HUDEP-2 (cell line): ENCODE measurements at regions not wholly inside any gene's neighbourhood (a gene's known extent, or its start where the extent isn't known, plus 50 kb on each side); places are given as distances from the start of the nearest gene placed in this dataset.
"Not testable (repeated sequence)": the region's sequence is repeated elsewhere in the genome, so short reads cannot be mapped to it uniquely, and the experiment has no call there.

Experiments used
- DNase-seq, 76 experiments: peaks; one replicate each; lab custom pipeline; 2025; ENCODE audit not compliant: unreplicated experiment in 76 of 76; lab: John Stamatoyannopoulos, UW

DNA sequence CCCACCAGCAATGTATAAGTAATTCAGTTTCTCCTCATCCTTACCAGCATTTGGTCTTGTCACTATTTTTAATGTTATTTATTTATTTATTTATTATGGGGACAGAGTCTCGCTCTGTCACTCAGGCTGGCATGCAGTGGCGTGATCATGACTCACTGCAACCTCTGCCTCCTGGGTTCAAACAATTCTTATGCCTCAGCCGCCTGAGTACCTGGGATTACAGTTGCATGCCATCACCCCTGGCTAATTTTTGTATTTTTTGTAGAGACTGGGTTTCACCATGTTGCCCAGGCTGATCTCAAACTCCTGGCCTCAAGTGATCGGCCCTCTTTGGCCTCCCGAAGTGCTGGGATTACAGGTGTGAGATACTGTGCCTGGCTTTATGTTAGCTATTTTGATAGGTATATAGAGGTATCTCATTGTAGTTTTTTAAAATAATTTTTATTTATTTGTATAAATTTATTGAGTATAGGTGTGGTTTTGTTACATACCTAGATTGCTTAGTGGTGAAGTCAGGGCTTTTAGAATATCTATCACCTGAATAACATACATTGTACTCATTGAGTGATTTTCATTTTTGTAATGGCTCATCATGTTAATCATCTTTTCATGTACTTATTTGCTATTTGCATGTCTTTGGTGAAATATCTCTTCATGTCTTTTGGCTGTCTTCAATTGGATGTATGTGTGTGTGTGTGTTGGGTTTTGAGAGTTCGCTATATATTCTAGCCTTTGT is 53.3 kb downstream of the TANC2 start:
- DNase-seq = no peak

DNA sequence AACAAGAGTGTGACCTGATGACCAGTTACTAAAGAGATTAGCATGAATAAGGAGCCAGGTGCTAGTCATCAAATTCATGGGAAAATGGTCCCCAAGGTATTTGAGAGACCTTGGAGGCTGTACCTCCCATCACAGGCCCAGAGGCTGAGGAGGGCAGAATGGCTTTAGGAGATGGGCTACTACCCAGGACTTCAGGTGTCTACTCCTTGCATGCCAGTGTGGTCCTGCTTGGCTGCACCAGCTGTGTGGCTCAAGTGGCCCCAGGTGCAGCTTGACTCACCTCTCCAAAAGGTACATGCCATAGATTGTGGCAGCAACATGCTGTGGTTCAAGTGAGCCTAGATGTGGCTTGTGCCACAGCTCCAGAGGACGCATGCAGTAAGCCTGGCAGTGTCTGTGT is 56.5 kb downstream of the TANC2 start:
- DNase-seq = no peak

DNA sequence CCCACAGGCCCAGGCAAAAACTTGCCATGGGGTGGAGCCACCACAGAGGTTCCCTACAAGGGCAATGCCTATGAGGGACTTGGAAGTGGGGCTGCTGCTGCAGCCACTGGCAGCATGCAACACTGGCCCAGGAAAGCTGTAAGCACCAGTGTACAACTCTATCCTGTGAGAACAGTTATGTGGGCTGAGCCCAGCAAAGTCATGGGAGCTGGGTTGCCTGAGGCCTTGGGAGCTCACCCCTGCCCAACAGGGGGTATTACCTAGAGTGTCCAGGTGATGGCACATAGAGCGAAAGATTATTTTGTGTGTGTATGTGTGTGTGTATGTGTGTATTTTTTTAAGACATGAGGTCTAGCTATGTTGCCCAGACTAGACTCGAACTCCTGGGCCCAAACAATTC is 57.0 kb downstream of the TANC2 start:
- no peak for DNase-seq

DNA sequence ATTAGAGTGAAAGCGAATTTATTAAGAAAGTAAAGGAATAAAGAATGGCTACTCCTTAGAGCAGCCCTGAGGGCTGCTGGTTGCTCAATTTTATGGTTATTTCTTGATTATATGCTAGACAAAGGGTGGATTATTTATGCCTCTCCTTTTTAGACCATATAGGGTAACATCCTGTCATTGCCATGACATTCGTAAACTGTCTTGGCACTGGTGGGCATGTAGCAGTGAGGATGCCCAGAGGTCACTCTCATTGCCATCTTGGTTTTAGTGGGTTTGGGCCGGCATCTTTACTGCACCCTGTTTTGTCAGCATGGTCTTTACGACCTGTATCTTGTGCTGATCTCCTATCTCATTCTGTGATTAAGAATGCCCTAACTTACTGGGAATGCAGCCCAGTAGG is 58.2 kb downstream of the TANC2 start:
- DNase-seq = no peak

DNA sequence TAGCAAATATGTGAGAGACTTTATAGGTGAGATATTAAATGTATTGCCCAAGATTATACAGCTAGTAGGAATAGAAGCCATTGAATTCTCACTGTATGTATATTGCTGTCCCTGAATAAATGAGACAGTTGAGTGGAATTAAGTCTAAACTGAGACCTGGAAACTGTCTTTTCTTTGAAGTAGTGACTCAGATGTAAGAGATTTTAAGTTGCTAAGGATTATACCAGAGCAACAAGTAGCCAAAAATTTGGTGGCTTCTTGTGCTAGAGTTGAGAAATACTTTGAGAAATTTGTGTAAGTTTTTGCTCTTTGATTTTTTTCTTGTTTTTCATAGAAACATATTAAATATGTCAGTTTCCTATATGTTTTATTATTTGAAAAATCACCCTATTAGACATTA is 58.7 kb downstream of the TANC2 start:
- DNase-seq = no peak

DNA sequence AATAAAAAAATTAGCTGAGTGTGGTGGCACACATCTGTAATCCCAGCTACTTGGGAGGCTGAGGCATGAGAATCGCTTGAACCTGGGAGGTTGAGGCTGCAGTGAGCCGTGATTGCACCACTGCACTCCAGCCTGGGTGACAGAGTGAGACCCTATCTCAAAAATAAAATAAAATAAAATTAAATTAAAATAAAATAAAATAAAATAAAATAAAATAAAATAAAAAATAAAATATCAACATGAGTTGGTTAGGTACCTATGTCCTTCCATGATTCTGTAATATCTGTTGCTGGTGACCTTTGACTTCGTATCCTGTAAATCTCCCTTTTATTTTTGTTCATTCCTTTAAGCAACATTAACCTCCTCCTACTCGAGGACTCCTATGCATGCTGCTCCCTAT is 59.6 kb downstream of the TANC2 start:
- not testable (repeated sequence) for DNase-seq

DNA sequence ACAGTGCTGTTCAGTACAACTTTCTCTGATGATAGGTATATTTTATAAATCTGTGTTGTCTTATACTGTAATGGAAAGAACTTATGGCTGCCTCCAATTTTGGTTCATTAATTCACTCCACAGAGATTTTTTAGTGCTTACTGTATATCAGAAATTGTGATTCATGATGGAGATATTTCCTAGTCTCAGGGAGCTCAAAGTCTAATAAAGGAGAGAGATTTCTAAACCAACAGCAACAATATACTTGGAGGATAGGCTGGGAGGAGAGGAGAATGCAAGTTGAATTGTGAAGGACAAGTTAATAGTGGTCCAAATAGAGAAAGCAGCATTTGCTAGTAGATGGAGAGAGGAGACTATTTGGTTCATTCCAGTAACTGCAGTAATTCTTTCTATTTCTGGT is 63.5 kb downstream of the TANC2 start:
- DNase-seq = no peak

DNA sequence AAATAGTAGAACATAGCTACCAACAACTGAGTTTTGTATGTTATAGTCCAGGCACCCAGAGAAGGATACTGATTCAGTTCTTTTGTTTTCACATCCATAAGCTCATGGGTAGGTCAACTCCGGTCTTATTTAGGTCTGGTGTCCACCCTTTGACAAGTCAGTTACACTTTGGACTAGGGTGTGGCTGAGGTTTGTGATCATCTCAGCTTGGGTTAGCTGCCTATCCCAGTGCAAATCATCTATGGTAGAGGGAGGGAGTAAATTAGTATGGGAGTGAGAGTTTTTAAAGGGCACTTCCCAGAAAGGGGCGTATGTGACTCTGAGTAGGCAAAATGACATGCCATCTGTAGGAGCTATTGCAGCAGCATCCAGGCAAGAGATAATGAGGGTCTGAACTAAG is 66.1 kb downstream of the TANC2 start:
- peak in 1 of 76 experiments; percentile 1 for DNase-seq

DNA sequence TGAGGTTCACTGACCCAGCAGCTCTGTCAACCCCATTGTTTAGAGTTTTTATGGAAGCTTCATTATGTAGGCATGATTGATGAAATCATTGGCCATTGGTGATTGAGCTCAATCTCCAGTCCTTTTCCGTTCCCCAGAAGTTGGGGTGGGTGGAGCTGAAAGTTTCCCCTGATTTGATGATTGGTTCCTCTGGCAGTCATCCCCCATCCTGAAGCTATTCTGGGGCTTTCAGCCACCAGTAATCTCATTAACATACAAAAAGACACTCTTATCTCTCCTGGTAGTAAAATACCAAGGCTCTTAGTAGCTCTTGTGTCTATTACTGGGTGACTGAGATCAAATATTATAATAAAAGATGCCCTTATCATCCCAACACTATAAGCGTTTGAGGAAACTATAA is 67.1 kb downstream of the TANC2 start:
- no peak for DNase-seq

DNA sequence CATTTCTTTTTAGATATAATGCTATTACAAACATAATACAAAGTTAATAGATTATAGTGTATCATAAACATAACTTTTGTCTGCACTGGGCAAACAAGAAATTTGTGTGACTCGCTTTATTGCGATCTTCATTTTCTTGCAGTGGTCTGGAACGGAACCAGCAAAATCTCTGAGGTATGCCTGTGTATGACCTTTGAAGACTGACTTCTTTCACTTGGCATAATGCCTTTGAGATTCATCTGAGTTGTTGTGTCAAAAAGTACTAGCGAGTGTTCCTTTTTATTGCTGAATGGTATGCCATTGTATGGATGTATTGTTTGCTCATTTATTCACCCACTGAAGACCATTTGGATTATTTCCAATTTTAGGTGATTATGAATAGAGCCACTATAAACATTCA is 69.2 kb downstream of the TANC2 start:
- DNase-seq = no peak

DNA sequence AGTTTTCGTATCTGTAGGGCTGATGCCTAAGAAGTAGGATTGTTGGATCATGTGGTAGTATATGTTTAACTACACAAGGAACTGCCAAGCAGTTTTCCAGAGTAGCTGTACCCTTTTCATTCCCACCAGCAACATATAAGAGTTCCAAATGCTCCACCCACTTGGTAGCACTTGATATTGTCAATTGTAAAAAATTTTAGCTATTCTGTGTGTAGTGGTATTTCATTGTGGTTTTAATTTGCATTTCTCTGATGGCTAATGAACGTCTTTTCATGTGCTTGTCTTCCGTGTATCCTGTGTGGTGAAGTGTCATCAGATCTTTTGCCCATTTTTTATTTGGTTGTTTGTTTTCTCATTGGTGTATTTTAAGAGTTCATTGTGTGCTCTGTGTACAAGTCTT is 69.7 kb downstream of the TANC2 start:
- no peak for DNase-seq

DNA sequence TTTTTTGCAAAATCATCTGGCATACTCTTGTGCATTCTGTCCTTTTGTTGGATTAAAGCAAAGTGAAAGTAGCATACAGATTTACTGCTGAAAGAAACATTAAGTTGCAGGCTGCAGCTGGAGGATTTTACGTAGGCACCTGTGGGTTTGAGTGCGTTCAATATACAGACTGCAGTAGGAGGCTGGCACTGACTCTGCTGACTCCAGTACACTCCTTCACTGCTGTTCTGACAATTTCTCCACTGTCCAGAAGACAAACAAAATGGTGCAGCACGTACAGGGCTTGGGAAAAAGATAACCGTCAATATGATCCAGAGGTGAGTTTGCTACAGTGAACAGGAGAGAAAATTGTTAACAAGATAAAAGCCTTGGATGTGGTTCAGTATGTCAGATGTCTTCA is 73.3 kb downstream of the TANC2 start:
- no peak for DNase-seq

DNA sequence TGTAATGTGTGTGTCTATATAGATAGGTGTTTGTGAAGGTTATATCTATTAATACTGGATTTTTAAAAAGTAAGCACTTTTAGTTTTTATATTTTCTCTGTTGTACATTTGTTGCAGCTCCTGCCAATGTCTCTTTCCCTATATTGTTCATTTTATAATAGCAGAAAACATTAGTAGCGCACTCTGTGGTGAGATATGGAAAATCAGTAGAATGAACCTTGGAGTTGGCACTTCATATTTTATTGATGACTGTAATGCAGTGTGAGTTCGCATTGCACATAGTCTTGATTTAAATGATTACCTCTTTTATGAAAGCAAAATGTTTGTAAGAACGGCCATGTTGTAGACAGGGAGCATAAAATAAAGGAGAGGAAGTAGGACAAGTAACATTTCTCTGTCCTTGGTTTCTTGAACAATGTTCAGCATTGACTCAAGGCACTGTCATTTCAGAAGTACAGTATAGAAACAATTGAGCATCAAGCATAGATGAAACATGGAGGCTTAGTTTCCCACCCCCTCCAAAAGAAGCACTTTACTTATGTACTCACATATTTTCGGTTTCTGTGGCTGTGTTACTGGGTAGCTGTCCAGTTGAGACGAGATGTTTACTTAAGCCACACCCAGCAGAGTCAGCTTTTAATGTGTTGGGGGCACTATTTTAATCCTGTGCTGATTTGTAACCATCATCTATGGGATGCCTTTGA is 74.0 kb downstream of the TANC2 start:
- DNase-seq = no peak

DNA sequence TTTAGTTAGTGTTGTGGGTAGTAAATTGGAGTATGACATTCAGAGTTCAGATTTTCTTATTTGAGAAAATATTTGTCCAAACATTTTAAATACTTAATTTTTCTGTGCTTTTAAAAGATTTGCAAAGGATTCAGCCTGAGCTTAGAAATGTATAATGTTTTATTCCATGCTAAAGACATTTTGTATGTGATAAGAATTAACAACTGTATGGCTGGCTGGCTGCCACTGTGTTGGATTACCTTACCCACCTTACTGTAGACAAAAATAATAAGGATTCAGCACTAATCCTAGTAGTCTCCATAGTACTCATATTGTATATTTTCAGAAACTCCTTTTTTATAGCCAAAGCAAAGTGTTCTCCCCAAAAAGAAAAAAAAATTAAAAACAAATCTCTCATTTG is 74.8 kb downstream of the TANC2 start:
- no peak for DNase-seq

DNA sequence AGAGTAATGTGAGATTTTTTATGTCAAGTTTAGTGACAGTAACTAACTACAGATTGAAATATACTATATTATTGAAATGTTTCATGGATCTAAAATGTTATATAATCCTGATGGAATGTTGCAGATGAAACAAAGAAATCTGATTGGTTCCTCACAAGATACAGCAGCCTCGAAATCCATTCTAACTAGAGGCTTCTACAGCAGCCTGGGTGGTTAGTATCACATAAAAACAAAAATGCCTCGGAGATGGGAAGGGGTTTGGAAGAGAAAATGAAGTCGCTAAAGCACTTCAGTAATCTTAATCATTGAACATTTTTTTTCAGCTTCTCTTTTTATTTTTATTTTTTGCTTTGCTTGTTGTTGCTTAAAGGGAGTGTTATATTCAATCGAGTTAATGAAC is 75.2 kb downstream of the TANC2 start:
- DNase-seq = no peak

DNA sequence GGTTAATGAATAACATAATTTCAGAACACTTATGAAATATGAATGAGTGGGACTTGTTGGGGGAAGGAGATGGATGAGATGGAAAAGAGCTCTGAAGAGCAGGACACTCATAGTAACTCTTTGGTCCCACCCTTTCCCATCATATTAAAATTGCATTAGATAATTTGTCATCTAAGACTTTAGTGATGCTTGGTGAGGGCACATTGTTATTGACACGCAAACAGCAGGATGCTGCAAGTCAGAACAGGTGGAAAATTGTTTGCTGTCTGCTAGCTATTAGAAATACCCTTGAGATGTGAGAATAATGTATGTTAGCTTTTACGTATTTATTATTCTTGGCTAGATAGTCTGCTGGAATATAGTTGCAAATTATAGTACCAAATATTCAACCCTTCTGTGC is 75.7 kb downstream of the TANC2 start:
- no peak for DNase-seq

DNA sequence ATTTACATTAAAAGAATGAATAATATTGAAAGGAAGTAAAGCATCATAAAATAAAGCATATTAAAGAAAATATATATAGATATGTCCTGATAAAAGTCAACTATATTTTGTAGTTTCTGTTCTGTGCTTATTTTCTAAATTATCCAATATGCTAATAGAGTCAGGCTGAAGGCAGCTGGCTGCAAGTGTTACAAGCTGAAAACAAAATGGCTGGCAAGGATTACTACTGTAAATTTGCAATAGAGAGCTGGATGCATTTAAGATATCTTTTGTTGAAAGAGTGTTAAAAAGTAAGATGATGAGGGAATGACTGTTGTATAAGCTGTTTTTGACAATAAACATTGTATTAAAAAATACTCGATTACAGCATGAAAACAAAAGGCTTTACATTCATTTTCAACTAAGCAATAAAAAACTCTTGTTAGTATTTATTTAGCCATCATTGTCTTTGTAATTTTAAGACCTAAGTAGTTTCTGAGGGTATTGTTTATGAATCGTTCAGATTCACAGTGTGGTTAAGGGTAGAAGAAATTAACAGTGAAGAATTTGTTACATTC is 76.3 kb downstream of the TANC2 start:
- no peak for DNase-seq

DNA sequence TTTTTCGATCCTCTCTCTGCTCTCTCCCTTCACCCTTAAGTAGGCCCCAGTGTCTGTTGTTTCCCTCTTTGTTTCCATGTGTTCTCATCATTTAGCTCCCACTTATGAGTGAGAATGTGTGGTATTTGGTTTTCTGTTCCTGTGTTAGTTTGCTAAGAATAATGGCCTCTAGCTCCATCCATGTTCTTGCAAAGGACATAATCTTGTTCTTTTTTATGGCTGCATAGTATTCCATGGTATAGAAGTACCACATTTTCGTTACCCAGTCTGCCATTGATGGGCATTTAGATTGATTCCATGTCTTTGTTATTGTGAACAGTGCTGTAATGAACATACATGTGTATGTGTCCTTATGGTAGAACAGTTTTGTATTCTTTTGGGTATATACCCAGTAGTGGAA is 91.5 kb downstream of the TANC2 start:
- DNase-seq = not testable (repeated sequence)

DNA sequence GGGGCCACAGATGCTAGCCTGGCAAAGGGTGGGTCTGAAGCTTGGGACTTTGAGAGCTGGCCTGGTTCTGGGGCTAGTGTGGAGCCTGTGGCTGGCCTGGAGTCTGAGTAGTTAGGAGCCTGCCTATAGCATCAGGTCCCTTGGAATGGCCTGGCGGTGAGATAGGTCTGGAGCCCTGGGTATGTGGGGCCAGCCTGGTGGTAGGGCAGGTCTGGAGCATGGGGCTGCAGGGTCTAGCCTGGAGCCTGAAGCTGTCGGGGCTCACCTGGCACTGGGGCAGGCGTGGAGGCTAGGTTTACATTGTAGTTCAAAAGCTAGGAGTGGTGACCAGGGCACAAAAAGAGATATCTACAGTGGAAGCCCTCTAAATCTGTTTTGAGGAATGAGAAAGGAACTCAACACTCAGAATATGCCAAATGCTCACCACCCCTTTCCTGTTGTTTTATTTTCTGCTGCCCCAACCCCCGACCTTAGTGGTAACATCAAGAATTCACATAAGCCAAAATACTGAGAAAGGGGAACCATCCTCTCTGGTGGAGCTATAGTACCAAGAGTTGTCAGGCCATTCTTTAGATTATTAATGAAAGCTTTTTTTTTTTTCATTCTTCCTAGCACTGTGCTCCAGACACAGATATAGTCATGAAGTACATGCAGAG is 100.3 kb downstream of the TANC2 start:
- DNase-seq = no peak

DNA sequence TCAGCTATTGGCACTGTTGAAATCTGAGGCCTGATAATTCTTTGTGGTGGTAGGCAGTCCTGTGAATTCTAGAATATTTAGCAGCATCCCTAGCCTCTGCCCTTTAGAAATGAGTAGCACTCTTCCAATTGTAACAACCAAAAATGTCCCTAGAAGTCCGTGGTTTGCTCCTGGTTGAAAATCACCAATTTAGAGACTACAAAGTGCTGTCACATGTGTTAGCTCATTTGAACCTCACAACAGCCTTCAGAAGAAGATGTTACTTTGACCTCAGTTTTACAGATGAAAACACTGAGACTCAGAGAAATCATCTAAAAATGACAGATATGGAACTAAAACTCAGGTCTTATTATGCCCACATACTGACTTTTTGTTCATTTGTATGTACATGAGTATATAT is 103.2 kb downstream of the TANC2 start:
- no peak for DNase-seq

DNA sequence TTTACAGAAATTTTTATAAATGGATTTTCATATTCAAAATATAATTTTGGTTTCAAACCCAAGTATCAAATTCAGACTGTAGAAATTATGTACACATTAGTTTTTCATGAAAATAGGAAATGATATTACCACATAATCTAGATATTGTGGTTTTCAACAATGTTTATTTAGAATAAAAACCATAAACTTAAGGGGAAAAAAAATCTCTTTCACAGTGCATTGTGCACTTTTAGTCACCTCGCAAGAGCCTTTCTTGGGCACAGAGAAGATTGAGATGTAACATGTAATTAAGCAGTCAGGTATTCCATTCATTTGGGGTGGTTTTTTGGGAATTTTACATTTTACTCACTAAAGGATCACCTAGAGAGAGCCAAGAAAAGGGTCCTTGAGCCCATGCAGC is 104.0 kb downstream of the TANC2 start:
- DNase-seq = no peak

DNA sequence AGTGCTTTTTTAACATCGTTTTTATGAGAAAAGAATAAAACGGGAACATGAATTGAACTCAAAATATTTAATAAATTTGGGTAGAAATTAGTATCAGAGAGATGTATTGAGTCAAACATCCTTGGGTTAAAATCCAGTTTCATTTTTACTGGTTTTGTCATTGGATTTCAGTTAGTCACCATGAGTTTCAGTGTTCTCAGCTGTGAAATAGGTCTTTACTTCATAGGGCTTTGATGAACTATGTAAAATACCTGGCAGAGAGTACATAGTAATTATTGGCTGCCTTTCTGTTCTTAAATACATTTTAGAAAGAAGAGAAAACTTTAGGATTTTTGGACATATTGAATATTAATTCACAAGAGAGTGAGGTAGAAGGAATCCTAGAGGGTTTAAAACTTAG is 105.8 kb downstream of the TANC2 start:
- no peak for DNase-seq
